ENCODE measurements at regions not wholly inside any gene's neighbourhood (a gene's known extent, or its start where the extent isn't known, plus 50 kb on each side); places are given as distances from the start of the nearest gene placed in this dataset.

DNA sequence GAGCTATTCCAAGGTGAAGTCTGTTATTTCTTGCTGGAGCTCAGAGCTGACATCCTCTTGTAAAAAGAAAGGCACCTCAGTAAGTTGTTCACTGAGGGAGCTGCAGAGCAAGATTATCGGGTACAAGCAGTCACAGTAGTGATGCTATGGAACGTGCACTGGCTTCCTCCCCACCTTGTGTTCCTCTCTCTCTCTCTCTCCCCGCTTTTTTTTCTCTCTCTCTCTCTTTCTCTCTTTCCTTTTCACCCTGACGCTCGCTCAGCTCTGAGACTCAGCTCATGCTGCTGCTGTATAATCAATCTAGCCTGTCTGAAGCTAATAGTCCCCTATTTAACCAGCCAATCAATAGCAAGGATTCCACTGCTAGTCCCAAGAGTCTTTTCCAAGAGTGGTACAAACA, 587.6 kb upstream of the CDH18 start:
- TF ChIP-seq, protein P1, sequence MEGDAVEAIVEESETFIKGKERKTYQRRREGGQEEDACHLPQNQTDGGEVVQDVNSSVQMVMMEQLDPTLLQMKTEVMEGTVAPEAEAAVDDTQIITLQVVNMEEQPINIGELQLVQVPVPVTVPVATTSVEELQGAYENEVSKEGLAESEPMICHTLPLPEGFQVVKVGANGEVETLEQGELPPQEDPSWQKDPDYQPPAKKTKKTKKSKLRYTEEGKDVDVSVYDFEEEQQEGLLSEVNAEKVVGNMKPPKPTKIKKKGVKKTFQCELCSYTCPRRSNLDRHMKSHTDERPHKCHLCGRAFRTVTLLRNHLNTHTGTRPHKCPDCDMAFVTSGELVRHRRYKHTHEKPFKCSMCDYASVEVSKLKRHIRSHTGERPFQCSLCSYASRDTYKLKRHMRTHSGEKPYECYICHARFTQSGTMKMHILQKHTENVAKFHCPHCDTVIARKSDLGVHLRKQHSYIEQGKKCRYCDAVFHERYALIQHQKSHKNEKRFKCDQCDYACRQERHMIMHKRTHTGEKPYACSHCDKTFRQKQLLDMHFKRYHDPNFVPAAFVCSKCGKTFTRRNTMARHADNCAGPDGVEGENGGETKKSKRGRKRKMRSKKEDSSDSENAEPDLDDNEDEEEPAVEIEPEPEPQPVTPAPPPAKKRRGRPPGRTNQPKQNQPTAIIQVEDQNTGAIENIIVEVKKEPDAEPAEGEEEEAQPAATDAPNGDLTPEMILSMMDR (conservative IDR thresholded peaks at IDR 0.05) = no peak
- no peak for TF ChIP-seq ZFX (IDR thresholded peaks at IDR 0.05)
